ENCODE measurements at regions not wholly inside any gene's neighbourhood (a gene's known extent, or its start where the extent isn't known, plus 50 kb on each side); places are given as distances from the start of the nearest gene placed in this dataset.
"Not testable (repeated sequence)": the region's sequence is repeated elsewhere in the genome, so short reads cannot be mapped to it uniquely, and the experiment has no call there.

- H3K4me1 ChIP-seq (ENCODE audit: control extremely low read depth in 1 of 4, control insufficient read depth in 4 of 4, insufficient read depth in 4 of 4, low read length in 3 of 4); DNase-seq; CTCF ChIA-PET; H3K4me3 ChIP-seq (ENCODE audit: control insufficient read depth in 1 of 7, extremely low read depth in 1 of 7, insufficient read depth in 4 of 7, low read depth in 2 of 7, low read length in 6 of 7); H3K27ac ChIP-seq (ENCODE audit: insufficient read depth in 1 of 2, low read depth in 1 of 2, low read length in 2 of 2, poor library complexity in 1 of 2, severe bottlenecking in 2 of 2); POLR2A ChIA-PET; H3K9me3 ChIP-seq (ENCODE audit: control extremely low read depth in 1 of 5, control insufficient read depth in 4 of 5, insufficient read depth in 2 of 5, low read depth in 1 of 5, low read length in 4 of 5); H3K36me3 ChIP-seq (ENCODE audit: control insufficient read depth in 4 of 4, insufficient read depth in 4 of 4, low read length in 3 of 4); H3K27me3 ChIP-seq (replicated peaks in 2 of 5; ENCODE audit: control insufficient read depth in 4 of 5, insufficient read depth in 5 of 5, low read length in 4 of 5): not testable (repeated sequence)
- 100% methylated on average over 2 of the region's 27 CpGs for WGBS (ENCODE audit: insufficient coverage)
These were observed 195.6 kb upstream of the G2E3 start for GRCh38 chr14:30363219-30363880.

- no peaks in the 10 kb centered on the region for H3K36me3 ChIP-seq (ENCODE audit: control insufficient read depth in 4 of 4, insufficient read depth in 4 of 4, low read length in 3 of 4)
- H3K27ac ChIP-seq (ENCODE audit: insufficient read depth in 1 of 2, low read depth in 1 of 2, low read length in 2 of 2, poor library complexity in 1 of 2, severe bottlenecking in 2 of 2): no peak overlapping the region
- no peak for DNase-seq
- ChIA-PET POLR2A (no interaction called here), CTCF (no interaction called here)
- H3K27me3 ChIP-seq (replicated peaks in 2 of 5; ENCODE audit: control insufficient read depth in 4 of 5, insufficient read depth in 5 of 5, low read length in 4 of 5): no peaks in the 10 kb centered on the region
- 97% methylated on average over 4 of the region's 6 CpGs for WGBS (ENCODE audit: insufficient coverage)
- H3K4me3 ChIP-seq (ENCODE audit: control insufficient read depth in 1 of 7, extremely low read depth in 1 of 7, insufficient read depth in 4 of 7, low read depth in 2 of 7, low read length in 6 of 7): no peak overlapping the region
- no peaks in the 10 kb centered on the region for H3K4me1 ChIP-seq (ENCODE audit: control extremely low read depth in 1 of 4, control insufficient read depth in 4 of 4, insufficient read depth in 4 of 4, low read length in 3 of 4)
- H3K9me3 ChIP-seq (ENCODE audit: control extremely low read depth in 1 of 5, control insufficient read depth in 4 of 5, insufficient read depth in 2 of 5, low read depth in 1 of 5, low read length in 4 of 5): no peaks in the 10 kb centered on the region
These were observed 189.3 kb upstream of the G2E3 start for GRCh38 chr14:30369502-30370180.

GRCh38 chr14:30373053-30373452 lies 185.9 kb upstream of the G2E3 start:
- H3K27ac ChIP-seq (ENCODE audit: insufficient read depth in 1 of 2, low read depth in 1 of 2, low read length in 2 of 2, poor library complexity in 1 of 2, severe bottlenecking in 2 of 2): no peak overlapping the region
- DNase-seq: no peak
- H3K4me3 ChIP-seq (ENCODE audit: control insufficient read depth in 1 of 7, extremely low read depth in 1 of 7, insufficient read depth in 4 of 7, low read depth in 2 of 7, low read length in 6 of 7): no peak overlapping the region
- ChIA-PET POLR2A (no interaction called here), CTCF (interaction anchor here (1.4 to 3.7 kb wide), 4 partner anchors 12 to 237 kb away, joined by 3 to 25 read pairs (median 8); no protein-coding TSS in a partner anchor)
- H3K4me1 ChIP-seq (ENCODE audit: control extremely low read depth in 1 of 4, control insufficient read depth in 4 of 4, insufficient read depth in 4 of 4, low read length in 3 of 4): no peaks in the 10 kb centered on the region
- no peaks in the 10 kb centered on the region for H3K27me3 ChIP-seq (replicated peaks in 2 of 5; ENCODE audit: control insufficient read depth in 4 of 5, insufficient read depth in 5 of 5, low read length in 4 of 5)
- no peaks in the 10 kb centered on the region for H3K9me3 ChIP-seq (ENCODE audit: control extremely low read depth in 1 of 5, control insufficient read depth in 4 of 5, insufficient read depth in 2 of 5, low read depth in 1 of 5, low read length in 4 of 5)
- WGBS (ENCODE audit: insufficient coverage): 100% methylated on average over 1 of the region's 2 CpGs
- no peaks in the 10 kb centered on the region for H3K36me3 ChIP-seq (ENCODE audit: control insufficient read depth in 4 of 4, insufficient read depth in 4 of 4, low read length in 3 of 4)

- CTCF ChIA-PET: interaction anchor here (0.9 to 3.7 kb wide), 6 partner anchors 11 to 237 kb away, joined by 3 to 25 read pairs (median 4); no protein-coding TSS in a partner anchor
- Histone ChIP-seq H3K36me3 (ENCODE audit: control insufficient read depth in 4 of 4, insufficient read depth in 4 of 4, low read length in 3 of 4) (no peaks in the 10 kb centered on the region), H3K9me3 (ENCODE audit: control extremely low read depth in 1 of 5, control insufficient read depth in 4 of 5, insufficient read depth in 2 of 5, low read depth in 1 of 5, low read length in 4 of 5) (no peaks in the 10 kb centered on the region), H3K4me1 (ENCODE audit: control extremely low read depth in 1 of 4, control insufficient read depth in 4 of 4, insufficient read depth in 4 of 4, low read length in 3 of 4) (no peaks in the 10 kb centered on the region), H3K27ac (ENCODE audit: insufficient read depth in 1 of 2, low read depth in 1 of 2, low read length in 2 of 2, poor library complexity in 1 of 2, severe bottlenecking in 2 of 2) (no peak overlapping the region), H3K4me3 (ENCODE audit: control insufficient read depth in 1 of 7, extremely low read depth in 1 of 7, insufficient read depth in 4 of 7, low read depth in 2 of 7, low read length in 6 of 7) (no peak overlapping the region), H3K27me3 (replicated peaks in 2 of 5; ENCODE audit: control insufficient read depth in 4 of 5, insufficient read depth in 5 of 5, low read length in 4 of 5) (no peaks in the 10 kb centered on the region)
- WGBS (ENCODE audit: insufficient coverage): 100% methylated on average over 1 of the region's 2 CpGs
- DNase-seq: no peak
- POLR2A ChIA-PET: no interaction called here
These were observed 185.4 kb upstream of the G2E3 start for GRCh38 chr14:30373526-30373925.

- Histone ChIP-seq H3K27ac (ENCODE audit: insufficient read depth in 1 of 2, low read depth in 1 of 2, low read length in 2 of 2, poor library complexity in 1 of 2, severe bottlenecking in 2 of 2) (no peak overlapping the region), H3K36me3 (ENCODE audit: control insufficient read depth in 4 of 4, insufficient read depth in 4 of 4, low read length in 3 of 4) (no peaks in the 10 kb centered on the region), H3K4me1 (ENCODE audit: control extremely low read depth in 1 of 4, control insufficient read depth in 4 of 4, insufficient read depth in 4 of 4, low read length in 3 of 4) (no peaks in the 10 kb centered on the region), H3K4me3 (ENCODE audit: control insufficient read depth in 1 of 7, extremely low read depth in 1 of 7, insufficient read depth in 4 of 7, low read depth in 2 of 7, low read length in 6 of 7) (no peak overlapping the region), H3K27me3 (replicated peaks in 2 of 5; ENCODE audit: control insufficient read depth in 4 of 5, insufficient read depth in 5 of 5, low read length in 4 of 5) (no peaks in the 10 kb centered on the region), H3K9me3 (ENCODE audit: control extremely low read depth in 1 of 5, control insufficient read depth in 4 of 5, insufficient read depth in 2 of 5, low read depth in 1 of 5, low read length in 4 of 5) (no peaks in the 10 kb centered on the region)
- POLR2A ChIA-PET: interaction anchor here (0.6 kb wide), 1 partner anchor 118 kb away, joined by 3 read pairs; no protein-coding TSS in a partner anchor
- DNase-seq: peak; percentile 65 to 79 (median 74)
- CTCF ChIA-PET: interaction anchor here (0.7 to 3.7 kb wide), 9 partner anchors 9 to 235 kb away, joined by 3 to 25 read pairs (median 7); no protein-coding TSS in a partner anchor
- WGBS (ENCODE audit: insufficient coverage): 61% methylated on average over 3 of the region's 5 CpGs
These were observed 183.6 kb upstream of the G2E3 start for GRCh38 chr14:30375296-30375892.

GRCh38 chr14:30381861-30382480 lies 177.0 kb upstream of the G2E3 start:
- ChIA-PET CTCF (no interaction called here), POLR2A (no interaction called here)
- Histone ChIP-seq H3K27ac (ENCODE audit: insufficient read depth in 1 of 2, low read depth in 1 of 2, low read length in 2 of 2, poor library complexity in 1 of 2, severe bottlenecking in 2 of 2) (no peak overlapping the region), H3K36me3 (ENCODE audit: control insufficient read depth in 4 of 4, insufficient read depth in 4 of 4, low read length in 3 of 4) (no peaks in the 10 kb centered on the region), H3K27me3 (replicated peaks in 2 of 5; ENCODE audit: control insufficient read depth in 4 of 5, insufficient read depth in 5 of 5, low read length in 4 of 5) (peaks cover 0 to 5% (median 2%) of the 10 kb centered on the region in 5 experiments), H3K4me3 (ENCODE audit: control insufficient read depth in 1 of 7, extremely low read depth in 1 of 7, insufficient read depth in 4 of 7, low read depth in 2 of 7, low read length in 6 of 7) (no peak overlapping the region), H3K4me1 (ENCODE audit: control extremely low read depth in 1 of 4, control insufficient read depth in 4 of 4, insufficient read depth in 4 of 4, low read length in 3 of 4) (no peaks in the 10 kb centered on the region), H3K9me3 (ENCODE audit: control extremely low read depth in 1 of 5, control insufficient read depth in 4 of 5, insufficient read depth in 2 of 5, low read depth in 1 of 5, low read length in 4 of 5) (no peaks in the 10 kb centered on the region)
- DNase-seq: no peak
- 100% methylated on average over 1 of the region's 2 CpGs for WGBS (ENCODE audit: insufficient coverage)
